Stomach (tissue), 4 donors: ENCODE measurements at regions not wholly inside any gene's neighbourhood (a gene's known extent, or its start where the extent isn't known, plus 50 kb on each side); places are given as distances from the start of the nearest gene placed in this dataset.

ENCODE experiments used
- POLR2AphosphoS5 ChIP-seq, 3 donors: sonication (generic); formaldehyde crosslinking; IDR thresholded peaks; one replicate each; pipeline ENCODE4 v1.6.1; 2016; ENCODE audit warnings: antibody characterized with exemption in 3 of 3
- TF ChIP-seq, protein P1 (sequence below), 7 experiments: fragments of 450-650 bp in 4 of 7; fragments of 200-600 bp in 3 of 7; sonication (generic) in 3 of 7; IDR thresholded peaks; one replicate each; pipeline ENCODE4 v1.5.1; 2016 to 2019; ENCODE audit warnings: antibody characterized with exemption in 7 of 7, control low read depth in 2 of 7, mild to moderate bottlenecking in 1 of 7

DNA sequence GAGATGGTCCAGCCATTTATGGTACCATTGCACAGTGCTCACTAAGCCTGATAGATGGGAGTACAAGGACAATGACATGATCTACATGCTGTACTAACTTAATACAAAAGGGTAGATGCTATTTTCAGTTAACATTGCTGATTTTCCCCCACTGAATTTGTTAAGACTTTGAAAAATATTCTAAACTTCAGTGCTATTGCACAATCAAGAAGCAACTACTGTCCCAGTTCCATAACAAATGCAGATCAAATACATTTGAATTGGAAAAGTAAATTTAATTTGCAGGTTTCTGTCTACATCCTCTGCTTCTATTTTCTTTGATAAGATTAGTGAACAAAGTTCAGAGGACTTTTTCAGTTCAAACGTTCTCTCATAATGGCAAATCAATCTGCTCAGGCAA is 366.8 kb upstream of the FGF13 start:
- TF ChIP-seq POLR2AphosphoS5 (IDR thresholded peaks at IDR 0.05), result no peak
- TF ChIP-seq, protein P1, sequence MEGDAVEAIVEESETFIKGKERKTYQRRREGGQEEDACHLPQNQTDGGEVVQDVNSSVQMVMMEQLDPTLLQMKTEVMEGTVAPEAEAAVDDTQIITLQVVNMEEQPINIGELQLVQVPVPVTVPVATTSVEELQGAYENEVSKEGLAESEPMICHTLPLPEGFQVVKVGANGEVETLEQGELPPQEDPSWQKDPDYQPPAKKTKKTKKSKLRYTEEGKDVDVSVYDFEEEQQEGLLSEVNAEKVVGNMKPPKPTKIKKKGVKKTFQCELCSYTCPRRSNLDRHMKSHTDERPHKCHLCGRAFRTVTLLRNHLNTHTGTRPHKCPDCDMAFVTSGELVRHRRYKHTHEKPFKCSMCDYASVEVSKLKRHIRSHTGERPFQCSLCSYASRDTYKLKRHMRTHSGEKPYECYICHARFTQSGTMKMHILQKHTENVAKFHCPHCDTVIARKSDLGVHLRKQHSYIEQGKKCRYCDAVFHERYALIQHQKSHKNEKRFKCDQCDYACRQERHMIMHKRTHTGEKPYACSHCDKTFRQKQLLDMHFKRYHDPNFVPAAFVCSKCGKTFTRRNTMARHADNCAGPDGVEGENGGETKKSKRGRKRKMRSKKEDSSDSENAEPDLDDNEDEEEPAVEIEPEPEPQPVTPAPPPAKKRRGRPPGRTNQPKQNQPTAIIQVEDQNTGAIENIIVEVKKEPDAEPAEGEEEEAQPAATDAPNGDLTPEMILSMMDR (IDR thresholded peaks at IDR 0.05), result no peak
